ENCODE measurements at regions not wholly inside any gene's neighbourhood (a gene's known extent, or its start where the extent isn't known, plus 50 kb on each side); places are given as distances from the start of the nearest gene placed in this dataset.

DNA sequence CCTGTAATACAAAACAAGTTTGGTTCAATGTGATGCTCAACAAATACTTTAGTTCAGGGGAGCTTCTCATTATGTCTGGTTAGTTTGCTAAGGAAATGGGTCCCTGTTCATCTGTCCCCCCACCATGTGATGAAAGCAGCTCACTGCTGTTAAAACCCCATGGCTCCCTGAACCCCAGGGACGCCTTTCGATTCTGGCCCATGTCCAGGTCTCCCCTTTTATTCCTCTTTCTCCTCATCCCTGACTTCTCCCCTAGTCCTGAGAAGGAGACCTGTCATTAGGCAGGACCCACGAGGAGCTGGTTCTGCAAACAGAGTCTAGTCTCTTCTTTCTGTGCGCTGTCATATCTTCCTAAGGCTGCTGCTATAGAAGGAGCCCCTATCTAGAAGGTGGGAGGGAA, 213.3 kb upstream of the OSR1 start:
- no peak for TF ChIP-seq EZH2phosphoT487 (IDR thresholded peaks at IDR 0.05; ENCODE audit: insufficient read depth, low read depth)
- no peak for TF ChIP-seq EZH2 (IDR thresholded peaks at IDR 0.05; ENCODE audit: insufficient read depth, poor library complexity, severe bottlenecking)
